ENCODE measurements at regions not wholly inside any gene's neighbourhood (a gene's known extent, or its start where the extent isn't known, plus 50 kb on each side); places are given as distances from the start of the nearest gene placed in this dataset.

GRCh38 chr18:68467329-68467728 is 247.6 kb downstream of the TMX3 start:
- Histone ChIP-seq H3K27ac (ENCODE audit: low read depth in 1 of 2, low read length in 1 of 2) (no peak overlapping the region), H3K4me3 (no peak overlapping the region), H3K27me3 (ENCODE audit: control insufficient read depth in 3 of 3, insufficient read depth in 3 of 3, low read length in 2 of 3) (no peaks in the 10 kb centered on the region), H3K4me1 (ENCODE audit: control insufficient read depth in 5 of 5, insufficient read depth in 5 of 5, low read length in 5 of 5) (peaks cover 0 to 7% (median 0%) of the 10 kb centered on the region in 5 donors), H3K9me3 (ENCODE audit: control insufficient read depth in 4 of 4, insufficient read depth in 3 of 4, low read length in 3 of 4) (no peaks in the 10 kb centered on the region), H3K36me3 (ENCODE audit: control insufficient read depth in 4 of 4, insufficient read depth in 4 of 4, low read length in 4 of 4) (no peaks in the 10 kb centered on the region), H3K9ac (ENCODE audit: insufficient read depth in 1 of 2, low read length in 2 of 2) (no peak overlapping the region)
- TF ChIP-seq CTCF (IDR thresholded peaks at IDR 0.05; ENCODE audit: control extremely low read depth, extremely low read depth) = no peak
- ATAC-seq (ENCODE audit: insufficient read depth, low FRiP score) (no peak), DNase-seq (no peak)
- WGBS, 2 donors = 93 to 95% methylated on average over 2 of the region's 2 CpGs

GRCh38 chr18:68466672-68467071 is 248.2 kb downstream of the TMX3 start:
- H3K9me3 ChIP-seq (ENCODE audit: control insufficient read depth in 4 of 4, insufficient read depth in 3 of 4, low read length in 3 of 4) = no peaks in the 10 kb centered on the region
- no peak overlapping the region for H3K4me3 ChIP-seq
- H3K9ac ChIP-seq (ENCODE audit: insufficient read depth in 1 of 2, low read length in 2 of 2) = no peak overlapping the region
- no peak for TF ChIP-seq CTCF (IDR thresholded peaks at IDR 0.05; ENCODE audit: control extremely low read depth, extremely low read depth)
- H3K27ac ChIP-seq (ENCODE audit: low read depth in 1 of 2, low read length in 1 of 2) = no peak overlapping the region
- no peaks in the 10 kb centered on the region for H3K27me3 ChIP-seq (ENCODE audit: control insufficient read depth in 3 of 3, insufficient read depth in 3 of 3, low read length in 2 of 3)
- DNase-seq (no peak), ATAC-seq (ENCODE audit: insufficient read depth, low FRiP score) (no peak)
- peaks cover 0 to 10% (median 0%) of the 10 kb centered on the region in 5 donors for H3K4me1 ChIP-seq (ENCODE audit: control insufficient read depth in 5 of 5, insufficient read depth in 5 of 5, low read length in 5 of 5)
- H3K36me3 ChIP-seq (ENCODE audit: control insufficient read depth in 4 of 4, insufficient read depth in 4 of 4, low read length in 4 of 4) = no peaks in the 10 kb centered on the region
- WGBS, 2 donors = 92 to 97% methylated on average over 1 of the region's 1 CpG

- no peak for ATAC-seq (ENCODE audit: insufficient read depth, low FRiP score)
Observed at GRCh38 chr18:68462766-68463165, 252.1 kb downstream of the TMX3 start.

More at GRCh38 chr18:68462766-68463165, 252.1 kb downstream of the TMX3 start:
- no peak overlapping the region for H3K4me3 ChIP-seq
- WGBS, 2 donors = 54 to 72% methylated on average over 1 of the region's 1 CpG
- H3K36me3 ChIP-seq (ENCODE audit: control insufficient read depth in 4 of 4, insufficient read depth in 4 of 4, low read length in 4 of 4) = no peaks in the 10 kb centered on the region
- DNase-seq = peak in 2 of 3 donors; percentile 18 to 20
- peaks cover 0 to 21% (median 0%) of the 10 kb centered on the region in 5 donors for H3K4me1 ChIP-seq (ENCODE audit: control insufficient read depth in 5 of 5, insufficient read depth in 5 of 5, low read length in 5 of 5)
- H3K9ac ChIP-seq (ENCODE audit: insufficient read depth in 1 of 2, low read length in 2 of 2) = no peak overlapping the region
- H3K27me3 ChIP-seq (ENCODE audit: control insufficient read depth in 3 of 3, insufficient read depth in 3 of 3, low read length in 2 of 3) = no peaks in the 10 kb centered on the region
- H3K27ac ChIP-seq (ENCODE audit: low read depth in 1 of 2, low read length in 1 of 2) = no peak overlapping the region
- H3K9me3 ChIP-seq (ENCODE audit: control insufficient read depth in 4 of 4, insufficient read depth in 3 of 4, low read length in 3 of 4) = no peaks in the 10 kb centered on the region
- TF ChIP-seq CTCF (IDR thresholded peaks at IDR 0.05; ENCODE audit: control extremely low read depth, extremely low read depth) = no peak

Measured in lung (tissue), 11 donors.